Esophagus squamous epithelium (tissue), 4 donors: ENCODE measurements at regions not wholly inside any gene's neighbourhood (a gene's known extent, or its start where the extent isn't known, plus 50 kb on each side); places are given as distances from the start of the nearest gene placed in this dataset.

Experiments
- CTCF ChIP-seq, 6 experiments: fragments of 450-650 bp in 4 of 6; fragments of 200-600 bp in 2 of 6; sonication (generic) in 2 of 6; IDR thresholded peaks; one replicate each; pipeline ENCODE4 v1.5.1; 2016 to 2019; ENCODE audit warnings: antibody characterized with exemption in 6 of 6, mild to moderate bottlenecking in 4 of 6, moderate library complexity in 4 of 6
- POLR2A ChIP-seq, 4 donors: fragments of 450-650 bp; IDR thresholded peaks; one replicate each; pipeline ENCODE4 v1.6.1; 2017; ENCODE audit warnings: antibody characterized with exemption in 4 of 4, mild to moderate bottlenecking in 4 of 4, moderate library complexity in 3 of 4

- TF ChIP-seq POLR2A (IDR thresholded peaks at IDR 0.05): no peak
- no peak for TF ChIP-seq CTCF (IDR thresholded peaks at IDR 0.05)
These were observed 88.1 kb upstream of the ASAP2 start for GRCh38 chr2:9118383-9118960.
